H1 (cell line): ENCODE measurements at regions not wholly inside any gene's neighbourhood (a gene's known extent, or its start where the extent isn't known, plus 50 kb on each side); places are given as distances from the start of the nearest gene placed in this dataset.

ENCODE experiments used
- CTCF ChIA-PET: fragments of 300-600 bp; sonication (Branson Sonifier 250); formaldehyde crosslinking; loops from one replicate; lab custom pipeline; 2021; ENCODE audit not compliant: partially characterized antibody; lab: Charles Lee
- POLR2A ChIA-PET: fragments of 300-600 bp; sonication (Branson Sonifier 250); formaldehyde crosslinking; loops from one replicate; lab custom pipeline; 2021; ENCODE audit warnings: inconsistent platforms; ENCODE audit not compliant: partially characterized antibody; lab: Charles Lee
- DNase-seq, 2 experiments: peaks; one replicate each; pipeline versions ENCODE4 v3.0.0 to v3.0.0-alpha.2; 2010 to 2022; ENCODE audit warnings: low spot score in 2 of 2, low read depth in 1 of 2, mixed read lengths in 1 of 2
- FAIRE-seq: peaks from 2 replicates; lab custom pipeline; 2011; peaks lifted over from hg19 to GRCh38; lab: Jason Lieb, UNC
- H2AFZ ChIP-seq: 2 replicates; pipeline ENCODE4 v1.8.1; 2012; ENCODE audit warnings: low read length, inconsistent platforms
- H2AK5ac ChIP-seq: 2 replicates; pipeline ENCODE4 v1.6.1; 2013; ENCODE audit warnings: low read depth, low read length
- H2BK120ac ChIP-seq: replicated peaks from 2 replicates; pipeline ENCODE3; 2013; ENCODE audit warnings: low read depth, low read length, inconsistent platforms
- H2BK12ac ChIP-seq: 2 replicates; pipeline ENCODE4 v1.6.1; 2013; ENCODE audit warnings: low read depth, low read length
- H2BK15ac ChIP-seq: 2 replicates; pipeline ENCODE4 v1.6.1; 2013; ENCODE audit warnings: low read length
- H2BK20ac ChIP-seq: 2 replicates; pipeline ENCODE4 v1.6.1; 2013; ENCODE audit warnings: low read length
- H2BK5ac ChIP-seq: 2 replicates; pipeline ENCODE4 v1.6.1; 2013; ENCODE audit warnings: low read depth, low read length
- H3K14ac ChIP-seq: 2 replicates; pipeline ENCODE4 v1.6.1; 2013; ENCODE audit warnings: inconsistent platforms; ENCODE audit not compliant: insufficient read length
- H3K18ac ChIP-seq: 2 replicates; pipeline ENCODE4 v1.6.1; 2013; ENCODE audit warnings: low read length; ENCODE audit errors: extremely low read depth
- H3K23ac ChIP-seq: 2 replicates; pipeline ENCODE4 v1.6.1; 2013; ENCODE audit warnings: inconsistent platforms; ENCODE audit not compliant: insufficient read length
- H3K23me2 ChIP-seq: 2 replicates; pipeline ENCODE4 v1.6.1; 2013; ENCODE audit warnings: low read depth, low read length
- H3K27ac ChIP-seq: 2 replicates; pipeline ENCODE4 v1.6.1; 2011; ENCODE audit warnings: low read depth, low read length, inconsistent platforms
- H3K27me3 ChIP-seq, 4 experiments: replicated peaks in 1 of 4; 1 replicate in 1 of 4; 2 replicates in 3 of 4; pipeline versions ENCODE4 v1.6.1 to v1.8.1; 2011 to 2013; ENCODE audit warnings: low read length in 3 of 4, mild to moderate bottlenecking in 3 of 4, inconsistent platforms in 2 of 4, mixed read lengths in 2 of 4, moderate library complexity in 1 of 4; ENCODE audit not compliant: control insufficient read depth in 3 of 4, insufficient read depth in 3 of 4; ENCODE audit errors: extremely low read depth in 1 of 4
- H3K36me3 ChIP-seq, 4 experiments: 2 replicates each; pipeline versions ENCODE4 v1.6.1 to v1.8.1; 2011 to 2013; ENCODE audit warnings: mild to moderate bottlenecking in 4 of 4, low read length in 3 of 4, moderate library complexity in 2 of 4, control low read depth in 1 of 4, inconsistent platforms in 1 of 4; ENCODE audit not compliant: insufficient read depth in 4 of 4, control insufficient read depth in 2 of 4
- H3K4ac ChIP-seq: replicated peaks from 2 replicates; pipeline ENCODE3; 2013; ENCODE audit warnings: low read length, low read depth, mixed read lengths, inconsistent platforms; ENCODE audit not compliant: insufficient read length
- H3K4me1 ChIP-seq, 4 experiments: replicated peaks in 1 of 4; 1 replicate in 1 of 4; 2 replicates in 3 of 4; pipeline versions ENCODE4 v1.6.1 to v1.8.1; 2011 to 2013; ENCODE audit warnings: low read length in 3 of 4, inconsistent platforms in 2 of 4, mixed read lengths in 1 of 4; ENCODE audit not compliant: insufficient read depth in 4 of 4, control insufficient read depth in 3 of 4
- H3K4me2 ChIP-seq, 2 experiments: 2 replicates each; pipeline versions ENCODE4 v1.6.1 to v1.8.1; 2011 to 2013; ENCODE audit warnings: low read depth in 2 of 2, low read length in 2 of 2, control low read depth in 1 of 2, inconsistent platforms in 1 of 2, mild to moderate bottlenecking in 1 of 2; ENCODE audit not compliant: insufficient read depth in 1 of 2
- H3K4me3 ChIP-seq, 4 experiments: fragments of 200-600, 300-600 bp in 1 of 4; sonication (generic), shearing (Covaris generic), sonication (Bioruptor Twin) in 1 of 4; 2 replicates each; pipeline versions ENCODE4 v1.5.1 to v1.8.1; 2011 to 2016; ENCODE audit warnings: low read length in 4 of 4, low read depth in 3 of 4, control low read depth in 2 of 4, inconsistent platforms in 2 of 4, mild to moderate bottlenecking in 2 of 4, mixed read lengths in 1 of 4, moderate library complexity in 1 of 4; ENCODE audit not compliant: insufficient read depth in 2 of 4; ENCODE audit errors: extremely low read depth in 1 of 4
- H3K56ac ChIP-seq: replicated peaks from 2 replicates; pipeline ENCODE3; 2013; ENCODE audit warnings: low read depth, mild to moderate bottlenecking, mixed read lengths, low read length, inconsistent platforms; ENCODE audit not compliant: insufficient read length
- H3K79me1 ChIP-seq: 2 replicates; pipeline ENCODE4 v1.6.1; 2013; ENCODE audit warnings: low read depth, low read length, control low read depth
- H3K79me2 ChIP-seq, 2 experiments: 2 replicates each; pipeline versions ENCODE4 v1.6.1 to v1.8.1; 2012 to 2013; ENCODE audit warnings: low read length in 2 of 2, mild to moderate bottlenecking in 2 of 2, inconsistent platforms in 1 of 2; ENCODE audit not compliant: insufficient read depth in 2 of 2, control insufficient read depth in 1 of 2
- H3K9ac ChIP-seq, 4 experiments: replicated peaks in 1 of 4; 1 replicate in 1 of 4; 2 replicates in 3 of 4; pipeline versions ENCODE4 v1.6.1 to v1.8.1; 2011 to 2013; ENCODE audit warnings: low read depth in 3 of 4, low read length in 3 of 4, control low read depth in 2 of 4, mild to moderate bottlenecking in 2 of 4, moderate library complexity in 2 of 4, inconsistent platforms in 1 of 4; ENCODE audit errors: extremely low read depth in 1 of 4
- H3K9me3 ChIP-seq, 2 experiments: 2 replicates each; pipeline versions ENCODE4 v1.6.1 to v1.8.1; 2012 to 2013; ENCODE audit warnings: mild to moderate bottlenecking in 2 of 2, moderate library complexity in 2 of 2, control low read depth in 1 of 2, inconsistent platforms in 1 of 2, low read depth in 1 of 2, low read length in 1 of 2, mixed read lengths in 1 of 2; ENCODE audit not compliant: insufficient read depth in 2 of 2
- H4K20me1 ChIP-seq, 2 experiments: replicated peaks in 1 of 2; 2 replicates each; pipeline versions ENCODE3 to v1.8.1; 2011 to 2013; ENCODE audit warnings: inconsistent platforms in 2 of 2, low read length in 2 of 2, mild to moderate bottlenecking in 1 of 2; ENCODE audit not compliant: insufficient read depth in 2 of 2, control insufficient read depth in 1 of 2
- H4K5ac ChIP-seq: 2 replicates; pipeline ENCODE4 v1.6.1; 2013; ENCODE audit warnings: low read length, low read depth, mixed read lengths, inconsistent platforms; ENCODE audit not compliant: insufficient read length
- H4K8ac ChIP-seq: 2 replicates; pipeline ENCODE4 v1.8.0; 2013; ENCODE audit warnings: mild to moderate bottlenecking, moderate library complexity, low read length, inconsistent platforms; ENCODE audit not compliant: insufficient read depth; ENCODE audit errors: extremely low read depth
- H4K91ac ChIP-seq: replicated peaks from 2 replicates; pipeline ENCODE3; 2013; ENCODE audit warnings: low read length, mixed read lengths, inconsistent platforms; ENCODE audit not compliant: insufficient read length
- PHF8 ChIP-seq: fragments of 200-600 bp; sonication (generic); conservative IDR thresholded peaks from 2 replicates; pipeline ENCODE4 v1.7.1; 2012; ENCODE audit warnings: low read depth, mild to moderate bottlenecking, inconsistent platforms, low read length, moderate library complexity
- TAF1 ChIP-seq: IDR thresholded peaks from 2 replicates; pipeline ENCODE4 v1.6.1; 2011; ENCODE audit warnings: mild to moderate bottlenecking, low read depth, low read length
- TAF7 ChIP-seq: optimal IDR thresholded peaks from 2 replicates; pipeline ENCODE3; 2011; ENCODE audit warnings: low read depth, mild to moderate bottlenecking, inconsistent platforms, low read length, moderate library complexity, borderline replicate concordance
- WGBS, 2 experiments: shearing (Covaris generic) in 1 of 2; methylation state at CpG; one replicate each; pipeline versions ENCODE4 v1.1.6 to v1.1.7; 2013 to 2015; ENCODE audit warnings: low lambda C conversion rate in 2 of 2, mixed read lengths in 2 of 2, inconsistent platforms in 1 of 2, low coverage in 1 of 2, missing lambda C conversion rate in 1 of 2; ENCODE audit not compliant: insufficient replicate concordance in 2 of 2, insufficient coverage in 1 of 2, insufficient read length in 1 of 2; ENCODE audit errors: extremely low coverage in 1 of 2, missing lambda C conversion rate in 1 of 2; 5-methylcytosine and 5-hydroxymethylcytosine counted together

GRCh38 chr10:8334631-8335030, 280.1 kb downstream of the GATA3 start:
- Histone ChIP-seq H2AK5ac (no peak overlapping the region), H3K23ac (no peak overlapping the region), H3K9ac (no peak overlapping the region), H3K4ac (no peak overlapping the region), H3K23me2 (peaks cover 9% of the 10 kb centered on the region), H3K79me2 (no peaks in the 10 kb centered on the region), H3K79me1 (no peaks in the 10 kb centered on the region), H3K18ac (no peak overlapping the region), H2BK12ac (no peak overlapping the region), H3K27ac (no peak overlapping the region), H3K36me3 (no peaks in the 10 kb centered on the region), H3K4me1 (no peaks in the 10 kb centered on the region; a peak in 1 of 7 replicates), H2BK20ac (no peak overlapping the region), H2BK5ac (no peak overlapping the region), H4K20me1 (no peaks in the 10 kb centered on the region), H3K27me3 (peaks cover 0 to 12% (median 11%) of the 10 kb centered on the region in 4 experiments; a peak in 6 of 7 replicates), H2BK120ac (no peak overlapping the region), H4K5ac (no peak overlapping the region), H3K56ac (no peak overlapping the region), H3K9me3 (no peaks in the 10 kb centered on the region), H4K8ac (no peak overlapping the region), H2BK15ac (no peak overlapping the region), H3K14ac (no peak overlapping the region), H3K4me2 (no peak overlapping the region), H2AFZ (no peak overlapping the region), H4K91ac (no peak overlapping the region), H3K4me3 (no peak overlapping the region)
- POLR2A ChIA-PET, result no interaction called here
- CTCF ChIA-PET, result interaction anchor here (0.6 to 2.1 kb wide), 2 partner anchors 11 to 402 kb away, joined by 3 to 5 read pairs; no protein-coding TSS in a partner anchor
- TF ChIP-seq PHF8 (no peak), TAF7 (no peak), TAF1 (no peak)
- WGBS, 2 experiments, result 87% methylated on average over 7 of the region's 7 CpGs; no CpG with 5 or more reads in 1 of the 2 experiments
- no peak for DNase-seq
- no peak for FAIRE-seq
